Germinal center (tissue), 1 donor: ENCODE measurements at regions not wholly inside any gene's neighbourhood (a gene's known extent, or its start where the extent isn't known, plus 50 kb on each side); places are given as distances from the start of the nearest gene placed in this dataset.
"Not testable (repeated sequence)": the region's sequence is repeated elsewhere in the genome, so short reads cannot be mapped to it uniquely, and the experiment has no call there.

Experiments used
- DNase-seq: peaks from one replicate; pipeline ENCODE4 v3.0.0; 2012; ENCODE audit warnings: mixed read lengths, low spot score

- no peak for DNase-seq
Observed at GRCh38 chr9:115804206-115804605, 349.4 kb upstream of the PAPPA start.

- DNase-seq: no peak
Observed at GRCh38 chr9:115808108-115808507, 345.5 kb upstream of the PAPPA start.

- no peak for DNase-seq
Observed at GRCh38 chr9:115808695-115809094, 344.9 kb upstream of the PAPPA start.

GRCh38 chr9:115810166-115810565 is 343.4 kb upstream of the PAPPA start:
- DNase-seq: no peak

GRCh38 chr9:115814081-115814480 is 339.5 kb upstream of the PAPPA start:
- DNase-seq: no peak

- DNase-seq: no peak
Observed at GRCh38 chr9:115815786-115816185, 337.8 kb upstream of the PAPPA start.

- DNase-seq: not testable (repeated sequence)
Observed at GRCh38 chr9:115818651-115819050, 334.9 kb upstream of the PAPPA start.

GRCh38 chr9:115832031-115832430 is 321.6 kb upstream of the PAPPA start:
- DNase-seq: no peak

- no peak for DNase-seq
Observed at GRCh38 chr9:115837618-115838017, 316.0 kb upstream of the PAPPA start.

- DNase-seq: no peak
Observed at GRCh38 chr9:115838417-115838816, 315.2 kb upstream of the PAPPA start.

- DNase-seq: not testable (repeated sequence)
Observed at GRCh38 chr9:115844433-115844832, 309.2 kb upstream of the PAPPA start.

- DNase-seq: no peak
Observed at GRCh38 chr9:115845648-115846312, 307.8 kb upstream of the PAPPA start.

- DNase-seq: no peak
Observed at GRCh38 chr9:115847216-115847615, 306.4 kb upstream of the PAPPA start.

GRCh38 chr9:115849679-115850412 is 303.7 kb upstream of the PAPPA start:
- DNase-seq: no peak

GRCh38 chr9:115850548-115851304 is 302.9 kb upstream of the PAPPA start:
- no peak for DNase-seq

GRCh38 chr9:115855458-115856133 is 298.0 kb upstream of the PAPPA start:
- no peak for DNase-seq

- not testable (repeated sequence) for DNase-seq
Observed at GRCh38 chr9:115858421-115858820, 295.2 kb upstream of the PAPPA start.

GRCh38 chr9:115862021-115862420 is 291.6 kb upstream of the PAPPA start:
- DNase-seq: no peak

GRCh38 chr9:115864581-115864980 is 289.0 kb upstream of the PAPPA start:
- DNase-seq: no peak

- DNase-seq: no peak
Observed at GRCh38 chr9:115867326-115867725, 286.3 kb upstream of the PAPPA start.

- DNase-seq: no peak
Observed at GRCh38 chr9:115877852-115878438, 275.6 kb upstream of the PAPPA start.

- no peak for DNase-seq
Observed at GRCh38 chr9:115879451-115879850, 274.1 kb upstream of the PAPPA start.
